ENCODE measurements at regions not wholly inside any gene's neighbourhood (a gene's known extent, or its start where the extent isn't known, plus 50 kb on each side); places are given as distances from the start of the nearest gene placed in this dataset.
"Not testable (repeated sequence)": the region's sequence is repeated elsewhere in the genome, so short reads cannot be mapped to it uniquely, and the experiment has no call there.

DNA sequence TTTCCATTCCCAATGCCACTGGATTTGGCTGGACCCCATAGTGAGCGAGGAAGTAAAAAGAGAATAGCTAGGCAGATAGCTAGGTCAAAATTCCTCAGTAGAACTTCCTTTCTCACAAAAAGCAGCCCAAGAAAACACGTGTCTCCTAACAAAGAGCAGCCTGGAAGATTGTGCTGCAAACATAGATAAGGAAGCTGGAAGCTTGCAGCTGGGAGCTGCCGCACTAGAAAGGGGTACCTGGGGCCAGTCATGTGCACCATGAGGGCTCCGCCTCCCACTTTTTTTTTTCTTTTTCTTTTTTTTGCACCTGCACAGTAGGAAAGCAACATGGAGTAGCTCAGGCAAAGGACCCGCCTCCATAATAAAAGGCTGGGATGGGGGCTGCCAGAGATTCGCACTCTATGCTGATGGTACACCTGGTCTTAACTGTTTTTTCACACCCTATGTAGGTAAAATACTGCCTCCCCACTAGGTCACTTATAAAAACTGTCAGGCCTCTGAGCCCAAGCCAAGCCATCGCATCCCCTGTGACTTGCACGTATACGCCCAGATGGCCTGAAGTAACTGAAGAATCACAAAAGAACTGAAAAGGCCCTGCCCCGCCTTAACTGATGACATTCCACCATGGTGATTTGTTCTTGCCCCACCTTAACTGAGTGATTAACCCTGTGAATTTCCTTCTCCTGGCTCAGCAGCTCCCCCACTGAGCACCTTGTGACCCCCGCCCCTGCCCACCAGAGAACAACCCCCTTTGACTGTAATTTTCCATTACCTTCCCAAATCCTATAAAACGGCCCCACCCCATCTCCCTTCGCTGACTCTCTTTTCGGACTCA lies 521.6 kb downstream of the IRS2 start:
- DNase-seq (ENCODE audit: insufficient read length, low spot score); FAIRE-seq: not testable (repeated sequence)

DNA sequence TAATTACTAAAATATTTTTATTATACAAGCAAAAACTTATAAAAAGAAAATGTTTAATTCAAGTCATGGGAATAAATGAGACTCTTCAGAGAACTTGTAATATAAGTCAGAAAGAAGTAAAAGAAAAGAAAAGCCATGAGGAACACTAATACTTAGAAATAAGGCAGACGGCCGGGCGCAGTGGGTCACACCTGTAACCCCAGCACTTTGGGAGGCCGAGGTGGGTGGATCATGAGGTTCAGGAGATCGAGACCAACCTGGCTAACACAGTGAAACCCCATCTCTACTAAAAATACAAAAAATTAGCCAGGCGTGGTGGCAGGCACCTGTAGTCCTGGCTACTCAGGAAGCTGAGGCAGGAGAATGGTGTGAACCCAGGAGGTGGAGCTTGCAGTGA lies 528.6 kb downstream of the IRS2 start:
- FAIRE-seq; DNase-seq (ENCODE audit: insufficient read length, low spot score): not testable (repeated sequence)

Data from GM19239 (cell line).